Activated naive CD4-positive, alpha-beta T cell treated with anti-CD3 and anti-CD28 coated beads, Interleukin-2, amount 50 U/mL, for 72 hours (primary cell): ENCODE measurements at regions not wholly inside any gene's neighbourhood (a gene's known extent, or its start where the extent isn't known, plus 50 kb on each side); places are given as distances from the start of the nearest gene placed in this dataset.

Experiments used
- ATAC-seq, 2 donors: fragments of 150-1000 bp; cut with Tn5 transposase; 2 replicates each; pipeline ENCODE4 v1.10.0; 2021; ENCODE audit warnings: mild to moderate bottlenecking in 2 of 2, moderate library complexity in 2 of 2
- DNase-seq, 2 donors: peaks; one replicate each; pipeline ENCODE4 v3.0.0; 2021 to 2022; ENCODE audit warnings: low spot score in 2 of 2
- H3K27ac Mint-ChIP-seq, 2 donors: one replicate each; pipeline ENCODE4 v1.8.0; 2022; ENCODE audit warnings: mild to moderate bottlenecking in 2 of 2, mixed read lengths in 2 of 2
- H3K36me3 Mint-ChIP-seq, 2 donors: one replicate each; pipeline ENCODE4 v1.8.0; 2022; ENCODE audit warnings: mixed read lengths in 2 of 2
- H3K9me3 Mint-ChIP-seq, 2 donors: one replicate each; pipeline ENCODE4 v1.8.0; 2022; ENCODE audit warnings: mixed read lengths in 2 of 2

DNA sequence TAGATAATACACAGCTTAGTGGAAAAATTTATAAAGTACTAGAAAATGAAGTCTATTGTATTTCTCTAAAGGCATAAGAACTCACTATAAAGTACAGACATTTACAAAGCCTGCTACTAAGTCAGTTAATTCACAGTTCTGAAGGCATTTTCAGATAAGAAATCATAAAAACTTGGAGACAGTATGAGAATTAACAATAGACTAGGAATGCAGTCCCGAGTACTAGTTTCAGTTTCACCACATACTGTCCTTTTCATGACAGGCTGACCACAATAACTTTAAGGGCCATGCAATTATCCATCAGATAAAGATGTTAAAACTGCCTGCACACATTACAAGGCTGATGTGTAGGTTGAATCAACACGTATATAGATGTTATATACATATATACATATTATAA, 362.6 kb upstream of the SMC2 start:
- Mint-ChIP-seq H3K9me3 (peaks cover 0 to 5% of the 10 kb centered on the region in 2 donors), H3K27ac (no peak overlapping the region), H3K36me3 (no peaks in the 10 kb centered on the region)
- DNase-seq, result no peak
- ATAC-seq, result no peak

DNA sequence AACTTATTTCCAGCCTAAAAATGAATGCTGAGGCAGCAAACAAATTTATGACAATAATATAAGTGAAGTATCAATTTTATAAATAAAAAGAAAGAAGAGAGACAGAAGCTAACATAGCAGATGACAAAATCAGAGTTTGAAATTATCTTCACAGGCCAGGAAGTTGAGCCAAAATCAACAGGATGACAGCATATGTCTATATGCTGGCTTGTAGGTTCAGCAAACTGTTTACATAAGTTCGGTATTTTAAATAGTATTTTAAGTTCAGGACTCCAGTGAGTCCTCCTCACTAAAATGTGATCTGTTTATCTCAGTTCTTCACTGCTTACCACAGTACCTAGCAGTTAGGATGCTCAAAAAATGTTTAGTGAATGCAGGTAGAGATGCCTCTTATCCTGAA, 359.6 kb upstream of the SMC2 start:
- no peak for DNase-seq
- no peaks in the 10 kb centered on the region for H3K36me3 Mint-ChIP-seq
- H3K9me3 Mint-ChIP-seq, result peaks cover 0 to 5% of the 10 kb centered on the region in 2 donors
- no peak for ATAC-seq
- H3K27ac Mint-ChIP-seq, result no peak overlapping the region

GRCh38 chr9:103755441-103755840, 338.7 kb upstream of the SMC2 start:
- Mint-ChIP-seq H3K9me3 (no peaks in the 10 kb centered on the region), H3K27ac (no peak overlapping the region), H3K36me3 (no peaks in the 10 kb centered on the region)
- ATAC-seq, result no peak
- DNase-seq, result no peak

DNA sequence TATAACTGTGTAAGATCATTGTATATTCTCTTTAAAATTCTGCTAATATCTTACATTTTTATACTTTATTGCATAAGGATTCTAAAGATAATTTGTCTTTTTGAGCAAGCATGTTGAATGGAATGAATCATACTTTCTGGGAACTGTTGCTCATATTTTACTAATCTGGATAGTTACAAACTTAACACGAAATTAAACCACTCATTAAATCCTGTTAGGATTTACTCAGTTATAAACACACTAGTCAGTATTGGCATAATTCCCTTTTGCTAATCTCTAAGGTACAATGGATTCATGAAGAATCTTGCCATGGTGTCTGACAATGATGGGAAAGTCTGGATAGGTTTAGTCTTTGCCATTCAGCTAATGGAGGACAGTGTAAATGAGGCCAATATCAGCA, 338.1 kb upstream of the SMC2 start:
- Mint-ChIP-seq H3K36me3 (no peaks in the 10 kb centered on the region), H3K27ac (no peak overlapping the region), H3K9me3 (no peaks in the 10 kb centered on the region)
- DNase-seq (no peak), ATAC-seq (no peak)

DNA sequence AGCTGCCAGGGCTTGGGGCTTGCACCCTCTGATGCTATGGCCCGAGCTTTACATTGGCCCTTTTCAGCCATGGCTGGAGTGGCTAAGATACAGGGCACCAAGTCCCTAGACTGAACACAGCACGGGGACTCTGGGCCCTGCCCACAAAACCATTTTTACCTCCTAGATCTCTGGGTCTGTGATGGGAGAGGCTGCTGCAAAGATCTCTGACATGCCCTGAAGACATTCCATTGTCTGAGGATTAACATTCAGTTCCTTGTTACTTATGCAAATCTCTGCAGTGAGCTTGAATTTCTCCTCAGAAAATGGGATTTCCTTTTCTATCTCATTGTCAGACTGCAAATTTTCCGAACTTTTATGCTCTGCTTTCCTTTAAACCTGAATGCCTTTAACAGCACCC, 337.0 kb upstream of the SMC2 start:
- H3K9me3 Mint-ChIP-seq, result no peaks in the 10 kb centered on the region
- DNase-seq (no peak), ATAC-seq (no peak)
- no peaks in the 10 kb centered on the region for H3K36me3 Mint-ChIP-seq
- H3K27ac Mint-ChIP-seq, result no peak overlapping the region

DNA sequence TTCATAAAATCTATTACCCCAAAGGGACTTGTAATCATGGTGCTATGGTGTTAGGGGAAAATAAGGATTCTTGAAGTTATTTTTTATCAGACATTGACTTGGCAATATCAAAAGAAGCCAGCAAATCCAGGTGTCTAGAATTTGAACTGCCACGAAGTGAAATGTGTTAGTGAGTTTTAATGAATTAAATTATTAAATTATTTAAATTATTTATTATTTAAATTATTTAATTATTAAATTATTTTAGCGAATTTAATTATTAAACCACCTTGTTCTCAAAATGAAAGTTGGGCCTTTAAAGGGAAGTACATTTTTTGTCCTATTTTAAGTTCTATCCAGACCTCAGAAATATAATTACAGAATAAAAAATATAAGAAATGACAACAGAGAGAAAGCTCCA, 332.6 kb upstream of the SMC2 start:
- Mint-ChIP-seq H3K36me3 (no peaks in the 10 kb centered on the region), H3K9me3 (peaks cover 0 to 9% of the 10 kb centered on the region in 2 donors), H3K27ac (no peak overlapping the region)
- ATAC-seq (no peak), DNase-seq (no peak)

DNA sequence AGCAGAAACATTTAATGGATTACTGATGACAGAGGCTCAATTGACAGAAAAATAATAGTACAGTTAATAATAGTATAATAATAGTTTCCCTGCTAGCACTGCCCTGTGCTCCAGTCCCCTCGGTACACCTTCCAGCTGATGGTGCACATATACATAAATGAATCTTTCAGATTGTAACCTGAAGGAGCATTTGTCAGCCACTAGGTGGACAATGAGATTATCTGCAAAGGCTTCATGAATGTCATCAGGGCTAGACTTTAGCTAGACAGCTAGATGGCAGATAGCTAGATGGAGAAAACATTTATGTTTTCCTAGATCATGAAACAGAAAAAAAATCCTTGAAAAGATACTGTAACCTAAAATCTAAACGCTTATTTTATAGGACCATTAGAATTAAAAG, 304.4 kb upstream of the SMC2 start:
- Mint-ChIP-seq H3K27ac (no peak overlapping the region), H3K9me3 (peaks cover 0 to 5% of the 10 kb centered on the region in 2 donors), H3K36me3 (no peaks in the 10 kb centered on the region)
- ATAC-seq, result peak in 1 of 2 donors; percentile 44
- no peak for DNase-seq

- Mint-ChIP-seq H3K9me3 (no peaks in the 10 kb centered on the region), H3K36me3 (no peaks in the 10 kb centered on the region), H3K27ac (no peak overlapping the region)
- ATAC-seq (peak; percentile 99), DNase-seq (peak in 1 of 2 donors; percentile 2)
Observed at GRCh38 chr9:103798620-103799019, 295.5 kb upstream of the SMC2 start.

DNA sequence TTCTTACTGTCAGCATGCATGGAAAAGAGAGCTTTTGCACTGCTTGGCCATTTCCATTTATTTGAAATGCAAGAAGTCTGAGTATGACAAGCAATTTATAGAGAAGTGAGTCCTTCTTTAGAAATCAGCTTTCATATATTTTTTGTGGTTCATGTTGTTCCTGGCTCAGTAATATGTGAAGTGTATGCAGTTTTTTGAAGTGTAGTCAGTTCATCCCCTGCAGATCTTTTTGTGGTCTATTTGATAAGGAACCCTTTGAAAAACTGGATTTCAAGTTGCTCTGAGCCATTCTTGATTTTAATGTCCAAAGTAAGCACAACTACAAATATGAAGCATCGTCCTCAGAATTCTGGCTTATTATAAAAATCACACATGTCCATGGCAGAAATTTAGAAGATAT, 294.1 kb upstream of the SMC2 start:
- no peak for DNase-seq
- ATAC-seq, result peak in 1 of 2 donors; percentile 50
- no peak overlapping the region for H3K27ac Mint-ChIP-seq

GRCh38 chr9:103802068-103802467, 292.0 kb upstream of the SMC2 start:
- no peak for ATAC-seq
- Mint-ChIP-seq H3K9me3 (peaks cover 4 to 8% of the 10 kb centered on the region in 2 donors), H3K36me3 (no peaks in the 10 kb centered on the region), H3K27ac (no peak overlapping the region)
- no peak for DNase-seq

More for the DNA sequence above, 294.1 kb upstream of the SMC2 start:
- H3K9me3 Mint-ChIP-seq, result peaks cover 2 to 3% of the 10 kb centered on the region in 2 donors
- H3K36me3 Mint-ChIP-seq, result no peaks in the 10 kb centered on the region

DNA sequence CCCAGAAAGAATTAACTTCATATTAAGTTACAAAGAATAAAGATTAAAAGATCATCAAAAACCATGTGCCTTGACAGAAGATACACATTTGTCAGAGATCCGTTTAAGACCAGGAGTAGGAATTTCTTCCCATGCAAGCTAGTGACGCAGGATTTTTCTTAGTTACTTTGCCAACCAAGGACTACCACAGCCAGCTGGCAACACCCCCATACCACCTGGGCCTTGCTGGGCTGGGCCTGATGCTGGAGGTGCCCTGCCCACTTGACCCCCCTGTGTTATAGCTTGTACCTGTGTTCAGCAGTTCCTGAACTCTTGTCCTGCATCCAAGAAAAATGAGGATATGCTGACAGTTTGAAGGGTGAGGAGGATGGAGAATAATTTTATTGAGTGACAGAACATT, 290.9 kb upstream of the SMC2 start:
- peaks cover 4 to 8% of the 10 kb centered on the region in 2 donors for H3K9me3 Mint-ChIP-seq
- H3K36me3 Mint-ChIP-seq, result no peaks in the 10 kb centered on the region
- DNase-seq, result no peak
- H3K27ac Mint-ChIP-seq, result no peak overlapping the region
- no peak for ATAC-seq

DNA sequence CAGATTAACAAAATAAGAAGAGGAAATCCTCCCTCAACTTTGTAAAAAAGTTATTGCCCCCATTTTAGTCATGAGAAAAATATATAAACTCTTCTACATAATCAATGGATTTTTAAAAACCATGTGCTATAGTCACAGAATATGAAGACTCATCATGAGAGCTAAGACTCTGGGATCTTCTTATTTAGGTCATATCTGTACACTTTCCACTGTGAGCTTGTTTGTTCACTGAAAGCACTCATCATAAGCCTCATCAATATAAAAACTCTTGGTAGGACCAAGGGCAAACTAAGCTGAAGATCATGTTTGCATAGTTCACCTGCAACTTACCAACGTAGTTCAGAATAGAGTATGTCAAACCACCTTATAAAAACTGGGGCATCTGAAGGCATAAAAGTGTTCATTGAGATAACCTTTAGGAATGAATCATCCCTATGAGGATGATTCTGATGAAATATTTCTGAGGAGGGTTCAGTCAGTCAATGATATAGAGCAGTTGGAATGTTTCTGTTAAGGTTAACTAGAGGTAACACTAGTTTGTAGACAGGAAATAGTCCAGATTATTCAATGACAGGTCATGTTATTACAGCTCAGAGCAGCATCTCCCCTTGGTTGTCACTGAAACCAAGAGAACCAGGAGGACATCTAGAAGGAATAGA, 289.9 kb upstream of the SMC2 start:
- ATAC-seq (no peak), DNase-seq (no peak)
- Mint-ChIP-seq H3K9me3 (peaks cover 4 to 8% of the 10 kb centered on the region in 2 donors), H3K27ac (no peak overlapping the region), H3K36me3 (no peaks in the 10 kb centered on the region)

DNA sequence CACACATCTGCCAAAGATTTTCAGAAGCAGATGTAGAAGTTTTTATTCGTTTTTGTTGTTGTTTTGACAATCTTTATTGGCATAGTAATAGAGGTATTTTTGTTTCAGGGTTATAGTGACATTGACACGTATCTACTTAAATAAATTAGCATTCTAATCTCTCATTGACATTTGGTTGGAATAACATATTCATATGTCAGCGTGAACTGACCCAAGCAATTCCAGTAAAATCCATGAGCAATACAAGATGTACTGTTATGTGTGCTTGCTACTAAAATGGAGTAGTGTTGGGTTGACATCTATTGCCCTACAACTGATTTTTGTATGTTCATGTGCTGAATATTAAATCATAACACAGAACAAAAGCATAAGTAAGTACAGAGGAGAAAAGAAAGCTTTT, 284.4 kb upstream of the SMC2 start:
- H3K9me3 Mint-ChIP-seq, result peaks cover 4 to 7% of the 10 kb centered on the region in 2 donors
- no peak overlapping the region for H3K27ac Mint-ChIP-seq
- ATAC-seq, result no peak
- no peak for DNase-seq
- H3K36me3 Mint-ChIP-seq, result no peaks in the 10 kb centered on the region

DNA sequence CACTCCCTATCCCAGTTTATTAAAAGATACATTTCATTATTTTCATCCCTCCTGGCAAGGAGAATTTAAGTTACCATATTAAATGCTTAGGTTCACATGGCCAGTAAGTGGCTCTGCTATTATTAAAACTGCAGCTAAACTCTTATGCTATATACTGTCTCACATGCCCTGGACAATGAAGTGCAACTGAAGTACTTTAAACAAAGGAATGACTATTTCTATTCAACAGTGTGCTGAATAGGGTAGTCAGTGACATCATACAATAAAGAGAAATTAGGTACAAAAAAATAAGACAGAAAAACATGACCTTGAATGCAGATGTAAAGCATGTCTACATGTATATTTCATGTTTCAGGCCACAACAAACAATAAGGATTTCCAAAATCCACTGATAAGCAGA, 282.6 kb upstream of the SMC2 start:
- H3K9me3 Mint-ChIP-seq, result no peaks in the 10 kb centered on the region
- H3K36me3 Mint-ChIP-seq, result no peaks in the 10 kb centered on the region
- ATAC-seq (no peak), DNase-seq (no peak)
- H3K27ac Mint-ChIP-seq, result no peak overlapping the region

DNA sequence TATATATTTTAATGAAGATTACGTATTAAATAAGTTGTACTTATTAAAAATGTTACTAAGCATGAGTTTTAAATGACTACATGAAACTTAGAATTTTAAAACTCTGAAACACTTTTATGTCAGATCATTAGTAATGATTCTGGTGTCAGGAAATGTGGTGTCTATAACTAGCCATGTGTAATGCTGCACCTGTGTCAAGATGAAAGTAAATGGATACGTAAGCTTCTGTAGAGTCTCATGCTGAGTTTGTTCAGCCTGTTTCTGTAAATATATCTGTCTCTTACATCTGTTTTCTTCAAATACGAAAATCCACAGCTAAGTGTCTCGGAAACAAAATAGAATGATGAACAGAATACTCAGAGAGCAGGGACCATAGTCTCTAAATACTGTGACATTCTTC, 278.0 kb upstream of the SMC2 start:
- no peak overlapping the region for H3K27ac Mint-ChIP-seq
- DNase-seq (no peak), ATAC-seq (no peak)
- no peaks in the 10 kb centered on the region for H3K36me3 Mint-ChIP-seq
- H3K9me3 Mint-ChIP-seq, result no peaks in the 10 kb centered on the region

GRCh38 chr9:103819936-103820335, 274.2 kb upstream of the SMC2 start:
- Mint-ChIP-seq H3K27ac (no peak overlapping the region), H3K9me3 (no peaks in the 10 kb centered on the region), H3K36me3 (no peaks in the 10 kb centered on the region)
- DNase-seq (no peak), ATAC-seq (no peak)

DNA sequence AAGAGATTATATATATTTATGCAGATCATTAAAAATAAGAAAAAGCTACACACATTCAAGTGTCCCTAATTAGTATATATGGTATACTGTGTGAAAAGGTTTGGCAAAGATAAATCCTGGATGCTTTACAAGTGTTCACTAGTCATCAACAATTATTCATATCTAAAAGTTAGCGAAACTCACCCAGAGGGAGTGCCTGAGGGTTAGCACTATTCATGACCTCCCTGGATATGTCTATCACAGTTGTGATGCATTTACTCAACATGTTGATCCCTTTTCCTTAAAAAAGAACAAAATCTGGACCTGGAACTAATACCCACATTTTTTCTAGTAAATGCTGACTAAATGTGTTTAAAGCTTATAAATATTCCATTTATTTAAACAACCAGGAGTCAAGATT, 273.0 kb upstream of the SMC2 start:
- no peaks in the 10 kb centered on the region for H3K36me3 Mint-ChIP-seq
- ATAC-seq, result no peak
- DNase-seq, result no peak
- peaks cover 3 to 4% of the 10 kb centered on the region in 2 donors for H3K9me3 Mint-ChIP-seq
- no peak overlapping the region for H3K27ac Mint-ChIP-seq

- DNase-seq, result no peak
- Mint-ChIP-seq H3K9me3 (no peaks in the 10 kb centered on the region), H3K36me3 (no peaks in the 10 kb centered on the region), H3K27ac (no peak overlapping the region)
- ATAC-seq, result no peak
Observed at GRCh38 chr9:103837940-103838339, 256.2 kb upstream of the SMC2 start.

GRCh38 chr9:103839197-103839596, 254.9 kb upstream of the SMC2 start:
- Mint-ChIP-seq H3K9me3 (no peaks in the 10 kb centered on the region), H3K36me3 (no peaks in the 10 kb centered on the region), H3K27ac (no peak overlapping the region)
- no peak for ATAC-seq
- no peak for DNase-seq
